PC-3 (cell line): ENCODE measurements at regions not wholly inside any gene's neighbourhood (a gene's known extent, or its start where the extent isn't known, plus 50 kb on each side); places are given as distances from the start of the nearest gene placed in this dataset.

ENCODE experiments used
- CTCF ChIP-seq: fragments of 300-600 bp; sonication (generic); conservative IDR thresholded peaks from 2 replicates; pipeline ENCODE4 v1.5.1; 2017; ENCODE audit warnings: antibody characterized with exemption, low read depth, mild to moderate bottlenecking, low read length
- EZH2 ChIP-seq: fragments of 300-600 bp; sonication (generic); IDR thresholded peaks from one replicate; pipeline ENCODE4 v1.6.1; 2017; ENCODE audit warnings: antibody characterized with exemption, mild to moderate bottlenecking, low read length; ENCODE audit not compliant: unreplicated experiment

DNA sequence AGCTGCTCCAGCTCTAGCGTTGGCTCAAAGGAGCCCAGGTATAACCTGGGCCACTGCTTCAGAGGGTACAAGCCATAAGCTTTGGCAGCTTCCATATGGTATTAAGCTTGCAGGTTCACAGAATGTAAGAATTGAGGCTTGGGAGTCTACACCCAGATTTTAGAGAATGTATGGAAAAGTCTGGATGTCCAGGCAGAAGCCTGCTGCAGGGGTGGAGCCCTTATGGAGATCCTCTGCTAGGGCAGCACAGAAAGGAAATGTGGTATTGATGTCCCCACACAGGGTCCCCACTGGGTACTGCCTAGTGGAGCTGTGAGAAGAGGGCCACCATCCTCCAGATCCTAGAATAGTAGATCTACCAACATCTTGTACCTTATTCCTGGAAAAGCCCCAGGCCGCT is 626.9 kb downstream of the MAT2B start:
- TF ChIP-seq CTCF, result no peak
- TF ChIP-seq EZH2, result no peak
